ENCODE measurements at regions not wholly inside any gene's neighbourhood (a gene's known extent, or its start where the extent isn't known, plus 50 kb on each side); places are given as distances from the start of the nearest gene placed in this dataset.
"Not testable (repeated sequence)": the region's sequence is repeated elsewhere in the genome, so short reads cannot be mapped to it uniquely, and the experiment has no call there.

GRCh38 chr4:127407572-127407971 lies 225.2 kb upstream of the INTU start:
- not testable (repeated sequence) for H3K27me3 Mint-ChIP-seq; H3K27ac Mint-ChIP-seq; ATAC-seq (replicated peaks); H3K4me3 Mint-ChIP-seq; H3K9me3 Mint-ChIP-seq; H3K4me1 Mint-ChIP-seq; H3K36me3 Mint-ChIP-seq (ENCODE audit: low read depth)

- ATAC-seq (replicated peaks), result no peak
Observed at GRCh38 chr4:127410201-127410600, 222.6 kb upstream of the INTU start.

GRCh38 chr4:127410644-127411043 lies 222.1 kb upstream of the INTU start:
- Mint-ChIP-seq H3K4me3 (no peak overlapping the region), H3K4me1 (no peaks in the 10 kb centered on the region), H3K9me3 (peaks cover 9% of the 10 kb centered on the region), H3K27ac (no peak overlapping the region), H3K36me3 (ENCODE audit: low read depth) (no peaks in the 10 kb centered on the region), H3K27me3 (no peaks in the 10 kb centered on the region)
- no peak for ATAC-seq (replicated peaks)

More at GRCh38 chr4:127410201-127410600, 222.6 kb upstream of the INTU start:
- H3K9me3 Mint-ChIP-seq, result peaks cover 9% of the 10 kb centered on the region
- H3K27ac Mint-ChIP-seq, result no peak overlapping the region
- no peaks in the 10 kb centered on the region for H3K4me1 Mint-ChIP-seq
- no peaks in the 10 kb centered on the region for H3K27me3 Mint-ChIP-seq
- H3K4me3 Mint-ChIP-seq, result no peak overlapping the region
- H3K36me3 Mint-ChIP-seq (ENCODE audit: low read depth), result no peaks in the 10 kb centered on the region

- no peaks in the 10 kb centered on the region for H3K36me3 Mint-ChIP-seq (ENCODE audit: low read depth)
- no peaks in the 10 kb centered on the region for H3K4me1 Mint-ChIP-seq
- no peaks in the 10 kb centered on the region for H3K27me3 Mint-ChIP-seq
- no peaks in the 10 kb centered on the region for H3K9me3 Mint-ChIP-seq
- H3K4me3 Mint-ChIP-seq, result no peak overlapping the region
- H3K27ac Mint-ChIP-seq, result no peak overlapping the region
- ATAC-seq (replicated peaks), result no peak
Observed at GRCh38 chr4:127414951-127415606, 217.7 kb upstream of the INTU start.

GRCh38 chr4:127416115-127416514 lies 216.6 kb upstream of the INTU start:
- Mint-ChIP-seq H3K27me3 (no peaks in the 10 kb centered on the region), H3K4me3 (no peak overlapping the region), H3K27ac (no peak overlapping the region), H3K9me3 (no peaks in the 10 kb centered on the region), H3K4me1 (no peaks in the 10 kb centered on the region), H3K36me3 (ENCODE audit: low read depth) (no peaks in the 10 kb centered on the region)
- ATAC-seq (replicated peaks), result no peak

- ATAC-seq (replicated peaks), result no peak
- Mint-ChIP-seq H3K27me3 (no peaks in the 10 kb centered on the region), H3K4me1 (no peaks in the 10 kb centered on the region), H3K4me3 (no peak overlapping the region), H3K36me3 (ENCODE audit: low read depth) (no peaks in the 10 kb centered on the region), H3K27ac (no peak overlapping the region), H3K9me3 (no peaks in the 10 kb centered on the region)
Observed at GRCh38 chr4:127417885-127418535, 214.7 kb upstream of the INTU start.

GRCh38 chr4:127419431-127419830 lies 213.3 kb upstream of the INTU start:
- Mint-ChIP-seq H3K4me1 (no peaks in the 10 kb centered on the region), H3K9me3 (no peaks in the 10 kb centered on the region), H3K36me3 (ENCODE audit: low read depth) (no peaks in the 10 kb centered on the region), H3K4me3 (no peak overlapping the region), H3K27me3 (no peaks in the 10 kb centered on the region), H3K27ac (no peak overlapping the region)
- no peak for ATAC-seq (replicated peaks)

- H3K4me3 Mint-ChIP-seq, result no peak overlapping the region
- no peak overlapping the region for H3K27ac Mint-ChIP-seq
- ATAC-seq (replicated peaks), result no peak
- H3K27me3 Mint-ChIP-seq, result no peaks in the 10 kb centered on the region
- no peaks in the 10 kb centered on the region for H3K9me3 Mint-ChIP-seq
- H3K4me1 Mint-ChIP-seq, result no peaks in the 10 kb centered on the region
- no peaks in the 10 kb centered on the region for H3K36me3 Mint-ChIP-seq (ENCODE audit: low read depth)
Observed at GRCh38 chr4:127421437-127421836, 211.3 kb upstream of the INTU start.

- Mint-ChIP-seq H3K36me3 (ENCODE audit: low read depth) (no peaks in the 10 kb centered on the region), H3K27ac (no peak overlapping the region), H3K4me1 (no peaks in the 10 kb centered on the region), H3K4me3 (no peak overlapping the region), H3K27me3 (no peaks in the 10 kb centered on the region), H3K9me3 (no peaks in the 10 kb centered on the region)
- ATAC-seq (replicated peaks), result no peak
Observed at GRCh38 chr4:127425202-127425845, 207.4 kb upstream of the INTU start.

- no peaks in the 10 kb centered on the region for H3K36me3 Mint-ChIP-seq (ENCODE audit: low read depth)
- H3K9me3 Mint-ChIP-seq, result no peaks in the 10 kb centered on the region
- H3K4me1 Mint-ChIP-seq, result no peaks in the 10 kb centered on the region
- H3K4me3 Mint-ChIP-seq, result no peak overlapping the region
- H3K27ac Mint-ChIP-seq, result no peak overlapping the region
- ATAC-seq (replicated peaks), result no peak
- no peaks in the 10 kb centered on the region for H3K27me3 Mint-ChIP-seq
Observed at GRCh38 chr4:127425851-127426250, 206.9 kb upstream of the INTU start.

- H3K4me1 Mint-ChIP-seq, result no peaks in the 10 kb centered on the region
- H3K27me3 Mint-ChIP-seq, result peaks cover 4% of the 10 kb centered on the region
- H3K27ac Mint-ChIP-seq, result no peak overlapping the region
- peaks cover 5% of the 10 kb centered on the region for H3K9me3 Mint-ChIP-seq
- H3K36me3 Mint-ChIP-seq (ENCODE audit: low read depth), result no peaks in the 10 kb centered on the region
- H3K4me3 Mint-ChIP-seq, result no peak overlapping the region
- no peak for ATAC-seq (replicated peaks)
Observed at GRCh38 chr4:127441571-127441970, 191.2 kb upstream of the INTU start.

GRCh38 chr4:127445471-127445870 lies 187.3 kb upstream of the INTU start:
- Mint-ChIP-seq H3K36me3 (ENCODE audit: low read depth) (no peaks in the 10 kb centered on the region), H3K4me3 (no peak overlapping the region), H3K9me3 (no peaks in the 10 kb centered on the region), H3K27me3 (peaks cover 4% of the 10 kb centered on the region), H3K4me1 (no peaks in the 10 kb centered on the region), H3K27ac (no peak overlapping the region)
- no peak for ATAC-seq (replicated peaks)

- no peak overlapping the region for H3K4me3 Mint-ChIP-seq
- no peak for ATAC-seq (replicated peaks)
- H3K27ac Mint-ChIP-seq, result no peak overlapping the region
- no peaks in the 10 kb centered on the region for H3K36me3 Mint-ChIP-seq (ENCODE audit: low read depth)
- no peaks in the 10 kb centered on the region for H3K4me1 Mint-ChIP-seq
- H3K27me3 Mint-ChIP-seq, result peaks cover 4% of the 10 kb centered on the region
- no peaks in the 10 kb centered on the region for H3K9me3 Mint-ChIP-seq
Observed at GRCh38 chr4:127446427-127446885, 186.3 kb upstream of the INTU start.

GRCh38 chr4:127448986-127449385 lies 183.8 kb upstream of the INTU start:
- H3K27me3 Mint-ChIP-seq, result peaks cover 4% of the 10 kb centered on the region
- H3K4me1 Mint-ChIP-seq, result no peaks in the 10 kb centered on the region
- H3K27ac Mint-ChIP-seq, result no peak overlapping the region
- no peaks in the 10 kb centered on the region for H3K9me3 Mint-ChIP-seq
- ATAC-seq (replicated peaks), result no peak
- H3K36me3 Mint-ChIP-seq (ENCODE audit: low read depth), result no peaks in the 10 kb centered on the region
- H3K4me3 Mint-ChIP-seq, result no peak overlapping the region

- Mint-ChIP-seq H3K27ac (no peak overlapping the region), H3K36me3 (ENCODE audit: low read depth) (no peaks in the 10 kb centered on the region)
Observed at GRCh38 chr4:127449449-127449848, 183.3 kb upstream of the INTU start.

More at GRCh38 chr4:127449449-127449848, 183.3 kb upstream of the INTU start:
- no peak for ATAC-seq (replicated peaks)
- H3K4me1 Mint-ChIP-seq, result no peaks in the 10 kb centered on the region
- H3K4me3 Mint-ChIP-seq, result no peak overlapping the region
- no peaks in the 10 kb centered on the region for H3K9me3 Mint-ChIP-seq
- H3K27me3 Mint-ChIP-seq, result peaks cover 4% of the 10 kb centered on the region
